ENCODE measurements at regions not wholly inside any gene's neighbourhood (a gene's known extent, or its start where the extent isn't known, plus 50 kb on each side); places are given as distances from the start of the nearest gene placed in this dataset.

DNA sequence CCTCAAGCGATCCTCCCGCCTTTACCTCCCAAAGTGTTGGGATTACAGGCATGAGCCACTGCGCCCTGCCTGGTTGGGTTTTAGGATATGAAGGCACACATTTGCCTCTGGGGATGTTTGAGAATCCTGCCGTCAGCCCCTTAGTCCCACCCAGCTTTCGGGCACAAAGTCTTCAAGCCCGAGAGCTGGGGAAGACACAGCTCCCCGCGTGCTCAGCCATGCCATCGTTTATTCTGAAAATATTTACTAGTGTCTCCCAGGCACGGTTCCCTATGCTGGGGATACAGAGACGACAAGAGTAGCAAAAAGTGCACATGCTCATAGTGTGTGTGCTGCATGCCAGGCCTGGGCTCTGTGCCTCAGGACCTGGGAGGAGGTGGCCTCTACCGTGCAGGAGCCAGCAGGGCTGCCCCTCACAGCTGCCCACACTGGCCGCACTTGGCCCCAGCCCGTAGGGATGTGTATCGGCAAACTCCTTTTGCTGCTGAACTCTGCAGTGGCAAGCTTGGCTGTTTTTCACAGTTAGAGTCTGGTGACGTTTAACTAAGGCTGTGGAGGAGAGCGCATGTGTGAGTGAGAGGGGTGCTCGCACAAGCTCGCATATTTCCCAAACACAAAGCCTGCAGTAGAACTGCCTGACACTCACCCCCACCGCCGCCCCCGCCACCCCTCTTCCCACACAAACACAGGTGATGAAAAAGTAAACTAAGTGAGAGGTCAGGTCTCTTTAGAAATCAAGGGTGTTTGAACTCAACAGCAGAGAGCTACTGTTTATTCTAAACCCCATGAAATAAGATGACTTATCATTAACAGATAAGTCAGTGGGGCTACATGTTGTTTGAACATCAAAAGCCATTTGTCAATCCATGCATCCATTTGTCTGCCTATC lies 266.4 kb downstream of the MRTFB start:
- peak; percentile 59 to 64 for DNase-seq

DNA sequence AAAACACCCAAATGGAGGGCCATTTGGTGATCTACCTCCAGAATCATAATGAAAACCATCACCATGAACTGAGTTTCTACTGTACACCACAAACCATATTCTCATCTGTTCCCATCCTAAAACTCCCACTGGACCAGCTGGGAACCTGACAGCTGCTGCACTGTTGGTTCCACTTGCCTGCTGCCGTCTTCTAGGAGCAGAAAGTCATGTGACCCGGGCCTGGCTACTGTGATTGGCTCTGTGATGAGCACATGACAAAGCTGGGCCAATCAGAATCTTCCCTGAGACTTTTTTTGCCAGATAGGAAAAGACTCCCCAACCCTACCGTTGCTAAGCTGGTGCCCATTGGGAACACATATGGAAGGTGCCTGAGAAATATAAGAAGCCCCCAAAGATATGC lies 264.2 kb downstream of the MRTFB start:
- Histone ChIP-seq H3K4me1 (peaks cover 6 to 7% of the 10 kb centered on the region in 2 donors), H3K9me3 (no peaks in the 10 kb centered on the region)
- WGBS, 2 donors: 96 to 100% methylated on average over 3 of the region's 3 CpGs

More for the DNA sequence above, 266.4 kb downstream of the MRTFB start:
- 27 to 34% methylated on average over 20 to 22 of the region's 22 CpGs for WGBS, 2 donors
- TF ChIP-seq, protein P1, sequence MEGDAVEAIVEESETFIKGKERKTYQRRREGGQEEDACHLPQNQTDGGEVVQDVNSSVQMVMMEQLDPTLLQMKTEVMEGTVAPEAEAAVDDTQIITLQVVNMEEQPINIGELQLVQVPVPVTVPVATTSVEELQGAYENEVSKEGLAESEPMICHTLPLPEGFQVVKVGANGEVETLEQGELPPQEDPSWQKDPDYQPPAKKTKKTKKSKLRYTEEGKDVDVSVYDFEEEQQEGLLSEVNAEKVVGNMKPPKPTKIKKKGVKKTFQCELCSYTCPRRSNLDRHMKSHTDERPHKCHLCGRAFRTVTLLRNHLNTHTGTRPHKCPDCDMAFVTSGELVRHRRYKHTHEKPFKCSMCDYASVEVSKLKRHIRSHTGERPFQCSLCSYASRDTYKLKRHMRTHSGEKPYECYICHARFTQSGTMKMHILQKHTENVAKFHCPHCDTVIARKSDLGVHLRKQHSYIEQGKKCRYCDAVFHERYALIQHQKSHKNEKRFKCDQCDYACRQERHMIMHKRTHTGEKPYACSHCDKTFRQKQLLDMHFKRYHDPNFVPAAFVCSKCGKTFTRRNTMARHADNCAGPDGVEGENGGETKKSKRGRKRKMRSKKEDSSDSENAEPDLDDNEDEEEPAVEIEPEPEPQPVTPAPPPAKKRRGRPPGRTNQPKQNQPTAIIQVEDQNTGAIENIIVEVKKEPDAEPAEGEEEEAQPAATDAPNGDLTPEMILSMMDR (IDR thresholded peaks at IDR 0.05): no peak
- no peak for TF ChIP-seq POLR2A (IDR thresholded peaks at IDR 0.05)
- H3K9me3 ChIP-seq: no peaks in the 10 kb centered on the region
- no peaks in the 10 kb centered on the region for H3K27me3 ChIP-seq
- intact Hi-C loops (cut with DNase I): loop anchor here (10.0 kb wide), 1 partner anchor 57 kb away; no protein-coding TSS in a partner anchor
- peaks cover 6 to 7% of the 10 kb centered on the region in 2 donors for H3K4me1 ChIP-seq
- H3K4me3 ChIP-seq (replicated peaks in 1 of 3): no peak overlapping the region
- peak overlapping the region in 2 of 3 donors; percentile 25 to 49 for H3K27ac ChIP-seq
- H3K36me3 ChIP-seq: no peaks in the 10 kb centered on the region

DNA sequence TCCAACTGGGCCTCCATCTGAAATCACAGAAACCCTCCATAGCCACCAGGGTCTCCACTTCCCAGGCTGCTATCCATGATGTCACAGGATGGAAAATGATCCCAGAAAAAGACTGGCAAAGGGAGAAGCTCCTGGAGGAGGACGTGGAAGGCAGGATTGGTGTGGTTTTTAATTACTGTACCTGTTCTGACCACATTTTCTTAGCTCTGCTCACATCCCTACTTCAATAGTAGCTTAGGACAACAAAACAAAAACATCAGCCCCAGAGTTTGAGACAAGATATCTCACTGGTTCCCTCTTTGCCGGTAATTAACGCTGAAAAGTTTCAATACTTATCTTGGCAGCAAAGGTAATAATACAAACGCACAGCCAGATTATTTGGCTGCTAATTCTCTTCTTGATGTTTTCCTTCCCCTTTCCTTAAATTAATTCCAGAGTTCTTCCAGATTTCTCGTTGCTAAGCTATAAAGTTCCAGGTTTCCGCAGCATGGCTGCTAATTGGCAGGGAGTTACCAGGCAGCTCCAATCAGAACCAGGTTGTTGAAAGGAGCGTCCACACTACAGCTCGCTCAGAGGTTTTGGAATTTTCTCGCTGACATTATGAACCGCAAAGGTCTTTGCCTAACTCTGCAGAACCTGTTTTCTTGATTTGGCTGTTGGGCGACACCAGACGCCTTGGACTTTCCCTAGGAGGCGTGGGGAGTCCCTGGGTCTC lies 263.4 kb downstream of the MRTFB start:
- no peak overlapping the region for H3K27ac ChIP-seq
- WGBS, 2 donors: 72 to 83% methylated on average over 10 to 13 of the region's 13 CpGs
- no peaks in the 10 kb centered on the region for H3K36me3 ChIP-seq
- intact Hi-C loops (cut with DNase I): loop anchor here (10.0 kb wide), 1 partner anchor 60 kb away; no protein-coding TSS in a partner anchor
- no peak for DNase-seq
- no peak for TF ChIP-seq POLR2A (IDR thresholded peaks at IDR 0.05)
- TF ChIP-seq, protein P1 (IDR thresholded peaks at IDR 0.05): no peak
- H3K27me3 ChIP-seq: no peaks in the 10 kb centered on the region
- peaks cover 6 to 7% of the 10 kb centered on the region in 2 donors for H3K4me1 ChIP-seq
- no peak overlapping the region for H3K4me3 ChIP-seq (replicated peaks in 1 of 3)
- no peaks in the 10 kb centered on the region for H3K9me3 ChIP-seq

More for the DNA sequence above, 264.2 kb downstream of the MRTFB start:
- Histone ChIP-seq H3K4me3 (replicated peaks in 1 of 3) (no peak overlapping the region), H3K36me3 (no peaks in the 10 kb centered on the region), H3K27ac (no peak overlapping the region), H3K27me3 (no peaks in the 10 kb centered on the region)
- DNase-seq: no peak
- intact Hi-C loops (cut with DNase I): loop anchor here (10.0 kb wide), 1 partner anchor 60 kb away; no protein-coding TSS in a partner anchor
- TF ChIP-seq POLR2A (IDR thresholded peaks at IDR 0.05): no peak
- TF ChIP-seq, protein P1 (IDR thresholded peaks at IDR 0.05): no peak

DNA sequence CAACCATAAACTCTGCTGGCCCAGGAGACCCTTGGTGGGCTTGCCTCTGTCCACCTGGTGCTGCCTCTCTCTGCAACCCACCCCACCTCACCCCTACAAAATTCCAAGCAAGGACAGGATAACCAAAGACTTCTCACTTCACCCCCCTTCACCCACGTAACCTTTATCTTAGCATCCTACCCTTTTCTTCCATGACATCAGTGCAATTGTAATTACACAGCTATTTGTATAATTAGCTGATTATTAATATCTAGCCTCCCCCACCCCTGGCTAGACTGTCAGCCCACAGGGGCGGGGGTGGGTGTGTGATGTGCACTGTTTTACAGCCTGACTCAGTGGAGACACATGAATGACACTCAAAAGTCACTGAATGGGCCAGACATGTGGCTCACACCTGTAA lies 262.2 kb downstream of the MRTFB start:
- no peak for DNase-seq
- no peaks in the 10 kb centered on the region for H3K36me3 ChIP-seq
- TF ChIP-seq POLR2A (IDR thresholded peaks at IDR 0.05): no peak
- TF ChIP-seq, protein P1 (IDR thresholded peaks at IDR 0.05): no peak
- intact Hi-C loops (cut with DNase I): loop anchor here (10.0 kb wide), 1 partner anchor 61 kb away; no protein-coding TSS in a partner anchor
- H3K4me1 ChIP-seq: peaks cover 6 to 7% of the 10 kb centered on the region in 2 donors
- no peak overlapping the region for H3K27ac ChIP-seq
- no peaks in the 10 kb centered on the region for H3K27me3 ChIP-seq
- no peaks in the 10 kb centered on the region for H3K9me3 ChIP-seq
- H3K4me3 ChIP-seq (replicated peaks in 1 of 3): no peak overlapping the region
- 95% methylated on average over 2 of the region's 2 CpGs for WGBS, 2 donors
